Endometrium (tissue), 2 donors: ENCODE measurements at regions not wholly inside any gene's neighbourhood (a gene's known extent, or its start where the extent isn't known, plus 50 kb on each side); places are given as distances from the start of the nearest gene placed in this dataset.
"Not testable (repeated sequence)": the region's sequence is repeated elsewhere in the genome, so short reads cannot be mapped to it uniquely, and the experiment has no call there.

Source experiments
- FAIRE-seq: peaks from 2 replicates; lab custom pipeline; 2012; peaks lifted over from hg19 to GRCh38; lab: Jason Lieb, UNC
- donor health status: control.
- donor health status: control.

- no peak for FAIRE-seq
Measured at GRCh38 chr11:24171869-24172268, 325.0 kb upstream of the LUZP2 start.

- no peak for FAIRE-seq
Measured at GRCh38 chr11:24181395-24182047, 315.3 kb upstream of the LUZP2 start.

GRCh38 chr11:24185535-24185934 is 311.3 kb upstream of the LUZP2 start:
- FAIRE-seq, result not testable (repeated sequence)

- FAIRE-seq, result no peak
Measured at GRCh38 chr11:24196733-24197132, 300.1 kb upstream of the LUZP2 start.

- FAIRE-seq, result no peak
Measured at GRCh38 chr11:24198481-24198880, 298.4 kb upstream of the LUZP2 start.

GRCh38 chr11:24199461-24199860 is 297.4 kb upstream of the LUZP2 start:
- no peak for FAIRE-seq

GRCh38 chr11:24206030-24206429 is 290.8 kb upstream of the LUZP2 start:
- no peak for FAIRE-seq

- no peak for FAIRE-seq
Measured at GRCh38 chr11:24206511-24206910, 290.3 kb upstream of the LUZP2 start.

- FAIRE-seq, result no peak
Measured at GRCh38 chr11:24216488-24216887, 280.4 kb upstream of the LUZP2 start.

- not testable (repeated sequence) for FAIRE-seq
Measured at GRCh38 chr11:24217319-24217718, 279.5 kb upstream of the LUZP2 start.

GRCh38 chr11:24225501-24225900 is 271.4 kb upstream of the LUZP2 start:
- FAIRE-seq, result no peak

GRCh38 chr11:24226606-24227005 is 270.2 kb upstream of the LUZP2 start:
- no peak for FAIRE-seq

GRCh38 chr11:24233041-24233440 is 263.8 kb upstream of the LUZP2 start:
- no peak for FAIRE-seq

- no peak for FAIRE-seq
Measured at GRCh38 chr11:24234822-24235508, 261.9 kb upstream of the LUZP2 start.

- FAIRE-seq, result no peak
Measured at GRCh38 chr11:24238771-24239645, 257.8 kb upstream of the LUZP2 start.

GRCh38 chr11:24239930-24240329 is 256.9 kb upstream of the LUZP2 start:
- FAIRE-seq, result no peak

- FAIRE-seq, result no peak
Measured at GRCh38 chr11:24240496-24241175, 256.2 kb upstream of the LUZP2 start.

- FAIRE-seq, result no peak
Measured at GRCh38 chr11:24246715-24247114, 250.1 kb upstream of the LUZP2 start.

- FAIRE-seq, result no peak
Measured at GRCh38 chr11:24247846-24248245, 249.0 kb upstream of the LUZP2 start.

GRCh38 chr11:24249921-24250320 is 246.9 kb upstream of the LUZP2 start:
- FAIRE-seq, result no peak

GRCh38 chr11:24253237-24253760 is 243.6 kb upstream of the LUZP2 start:
- no peak for FAIRE-seq

- no peak for FAIRE-seq
Measured at GRCh38 chr11:24264868-24265267, 232.0 kb upstream of the LUZP2 start.
